ENCODE measurements at regions not wholly inside any gene's neighbourhood (a gene's known extent, or its start where the extent isn't known, plus 50 kb on each side); places are given as distances from the start of the nearest gene placed in this dataset.

DNA sequence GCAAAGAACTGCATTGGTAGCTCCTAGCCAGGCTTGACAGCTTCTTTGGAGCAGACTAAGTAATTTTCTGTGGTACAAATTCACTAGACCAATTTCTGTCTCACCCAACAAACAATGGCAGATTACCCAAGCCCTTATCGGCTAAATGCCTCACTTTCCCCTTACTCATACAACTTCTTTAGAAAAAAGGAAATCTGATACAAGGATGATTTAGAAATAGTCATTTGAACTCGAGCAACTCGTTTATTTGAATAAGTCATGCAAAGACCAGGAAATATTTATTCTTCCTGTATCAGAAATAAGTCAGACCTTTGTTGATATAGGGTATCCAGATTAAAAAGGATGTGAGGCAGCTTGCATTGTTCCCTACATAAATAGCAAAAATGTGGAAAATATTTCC, 170.4 kb upstream of the CDH6 start:
- POLR2A ChIA-PET, result interaction anchor here (0.9 to 1.0 kb wide), 2 partner anchors 12 to 100 kb away, joined by 3 read pairs; no protein-coding TSS in a partner anchor
- Histone ChIP-seq H3K9me3 (ENCODE audit: control insufficient read depth, insufficient read depth, low read length) (no peaks in the 10 kb centered on the region; the same call in 1 of the 2 replicates), H3K27ac (ENCODE audit: low read depth, low read length) (no peak overlapping the region), H3K27me3 (ENCODE audit: control insufficient read depth, insufficient read depth, low read length) (no peaks in the 10 kb centered on the region), H3K4me3 (ENCODE audit: low read depth, low read length) (no peak overlapping the region)
- peak; percentile 54 for DNase-seq (ENCODE audit: low read depth, low spot score)
- TF ChIP-seq, protein P1, sequence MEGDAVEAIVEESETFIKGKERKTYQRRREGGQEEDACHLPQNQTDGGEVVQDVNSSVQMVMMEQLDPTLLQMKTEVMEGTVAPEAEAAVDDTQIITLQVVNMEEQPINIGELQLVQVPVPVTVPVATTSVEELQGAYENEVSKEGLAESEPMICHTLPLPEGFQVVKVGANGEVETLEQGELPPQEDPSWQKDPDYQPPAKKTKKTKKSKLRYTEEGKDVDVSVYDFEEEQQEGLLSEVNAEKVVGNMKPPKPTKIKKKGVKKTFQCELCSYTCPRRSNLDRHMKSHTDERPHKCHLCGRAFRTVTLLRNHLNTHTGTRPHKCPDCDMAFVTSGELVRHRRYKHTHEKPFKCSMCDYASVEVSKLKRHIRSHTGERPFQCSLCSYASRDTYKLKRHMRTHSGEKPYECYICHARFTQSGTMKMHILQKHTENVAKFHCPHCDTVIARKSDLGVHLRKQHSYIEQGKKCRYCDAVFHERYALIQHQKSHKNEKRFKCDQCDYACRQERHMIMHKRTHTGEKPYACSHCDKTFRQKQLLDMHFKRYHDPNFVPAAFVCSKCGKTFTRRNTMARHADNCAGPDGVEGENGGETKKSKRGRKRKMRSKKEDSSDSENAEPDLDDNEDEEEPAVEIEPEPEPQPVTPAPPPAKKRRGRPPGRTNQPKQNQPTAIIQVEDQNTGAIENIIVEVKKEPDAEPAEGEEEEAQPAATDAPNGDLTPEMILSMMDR (IDR thresholded peaks at IDR 0.05; ENCODE audit: low read depth, low read length), result no peak
- CTCF ChIA-PET, result interaction anchor here (0.9 to 1.5 kb wide), 2 partner anchors 32 to 209 kb away, joined by 4 to 5 read pairs; no protein-coding TSS in a partner anchor

DNA sequence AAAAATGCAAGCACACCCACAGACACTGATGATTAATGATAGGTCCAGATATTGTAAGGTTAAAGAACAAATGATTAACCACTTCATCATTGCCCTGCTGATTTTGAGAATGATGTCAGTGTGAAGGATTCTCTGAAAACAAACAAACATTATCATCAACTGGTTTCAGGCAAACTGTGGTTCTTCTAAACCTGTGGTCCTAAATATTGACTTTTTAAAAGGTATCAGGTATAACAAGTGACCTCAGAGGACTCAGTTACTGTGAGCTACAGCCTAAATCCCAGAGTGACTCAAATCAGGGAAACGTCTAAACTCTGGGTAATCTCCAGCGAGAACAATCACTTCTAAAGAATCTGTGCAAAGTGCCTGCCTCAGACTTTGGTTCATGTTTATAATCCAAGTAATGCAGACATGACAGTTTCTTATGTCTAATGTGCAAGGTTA, 172.3 kb upstream of the CDH6 start:
- H3K27me3 ChIP-seq (ENCODE audit: control insufficient read depth, insufficient read depth, low read length), result no peaks in the 10 kb centered on the region
- no peak overlapping the region for H3K27ac ChIP-seq (ENCODE audit: low read depth, low read length)
- no peak overlapping the region for H3K4me3 ChIP-seq (ENCODE audit: low read depth, low read length)
- ChIA-PET POLR2A (interaction anchor here (0.5 kb wide), 1 partner anchor 172 kb away, joined by 3 read pairs; the partner anchor contains the start of gene CDH6), CTCF (interaction anchor here (0.6 kb wide), 1 partner anchor 39 kb away, joined by 3 read pairs; no protein-coding TSS in a partner anchor)
- TF ChIP-seq, protein P1 (IDR thresholded peaks at IDR 0.05; ENCODE audit: low read depth, low read length), result no peak
- DNase-seq (ENCODE audit: low read depth, low spot score), result peak; percentile 34
- H3K9me3 ChIP-seq (ENCODE audit: control insufficient read depth, insufficient read depth, low read length), result no peaks in the 10 kb centered on the region; the same call in 1 of the 2 replicates

DNA sequence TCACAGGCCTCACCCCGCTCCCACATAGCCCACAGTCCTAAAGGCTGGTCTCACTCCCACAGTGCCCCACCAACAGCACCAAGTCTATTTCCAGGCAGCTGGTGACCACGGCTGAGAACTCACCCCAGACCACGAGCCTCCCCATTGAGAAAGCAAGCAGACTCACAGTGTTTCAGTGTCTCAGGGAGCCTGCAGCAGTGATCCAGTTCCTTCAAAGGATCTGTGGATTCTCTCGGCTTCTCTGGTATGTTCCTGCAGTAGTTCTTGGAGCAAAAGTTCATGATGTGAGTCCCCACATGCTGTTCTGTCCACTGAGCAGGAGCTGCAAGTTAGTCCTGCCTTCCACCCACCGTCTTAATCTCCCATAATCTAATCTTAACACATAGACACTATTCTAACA, 185.3 kb upstream of the CDH6 start:
- H3K27ac ChIP-seq (ENCODE audit: low read depth, low read length), result no peak overlapping the region
- no peak overlapping the region for H3K4me3 ChIP-seq (ENCODE audit: low read depth, low read length)
- no peak for DNase-seq (ENCODE audit: low read depth, low spot score)
- POLR2A ChIA-PET, result no interaction called here
- no peaks in the 10 kb centered on the region for H3K9me3 ChIP-seq (ENCODE audit: control insufficient read depth, insufficient read depth, low read length)
- TF ChIP-seq, protein P1 (IDR thresholded peaks at IDR 0.05; ENCODE audit: low read depth, low read length), result no peak
- CTCF ChIA-PET, result interaction anchor here (1.4 kb wide), 1 partner anchor 13 kb away, joined by 3 read pairs; no protein-coding TSS in a partner anchor
- no peaks in the 10 kb centered on the region for H3K27me3 ChIP-seq (ENCODE audit: control insufficient read depth, insufficient read depth, low read length)

DNA sequence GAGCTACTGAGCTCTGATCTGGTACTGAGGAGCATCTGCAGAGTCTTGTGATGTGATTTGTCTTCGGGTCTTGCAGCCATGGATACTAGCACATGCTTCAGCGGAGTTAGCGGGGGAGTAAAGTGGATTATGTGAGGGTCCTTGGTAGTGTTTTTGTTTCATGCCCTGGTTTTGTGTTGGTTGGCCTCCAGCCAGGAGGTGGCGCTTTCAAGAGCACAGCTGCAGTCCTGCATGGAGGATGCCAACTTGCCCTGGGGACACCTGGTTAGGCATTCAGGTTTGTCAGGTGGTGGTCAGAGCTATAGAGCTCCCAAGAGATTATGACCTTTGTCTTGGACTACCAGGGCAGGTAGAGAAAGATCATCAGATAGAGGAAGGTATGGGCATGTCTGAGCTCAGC, 185.8 kb upstream of the CDH6 start:
- CTCF ChIA-PET, result interaction anchor here (1.4 kb wide), 1 partner anchor 12 kb away, joined by 3 read pairs; no protein-coding TSS in a partner anchor
- H3K4me3 ChIP-seq (ENCODE audit: low read depth, low read length), result no peak overlapping the region

DNA sequence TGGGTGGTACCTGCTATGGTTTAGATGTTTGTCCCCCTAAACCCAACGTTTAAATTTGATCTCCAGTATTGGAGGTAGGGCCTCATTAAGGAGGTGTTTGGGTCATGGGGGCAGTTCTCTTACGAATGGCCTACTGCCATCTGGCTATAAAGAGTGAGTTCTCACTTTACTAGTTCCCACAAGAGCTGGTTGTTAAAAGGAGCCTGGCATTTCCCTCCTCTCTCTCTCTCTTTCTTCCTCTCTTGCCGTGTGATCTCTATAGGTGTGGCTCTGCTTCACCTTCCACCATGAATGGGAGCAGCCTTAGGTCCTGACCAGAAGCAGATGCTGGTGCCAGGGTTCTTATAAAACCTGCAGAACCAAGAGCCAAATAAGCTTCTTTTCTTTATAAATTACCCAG, 193.2 kb upstream of the CDH6 start:
- Histone ChIP-seq H3K9me3 (ENCODE audit: control insufficient read depth, insufficient read depth, low read length) (no peaks in the 10 kb centered on the region), H3K27ac (ENCODE audit: low read depth, low read length) (no peak overlapping the region), H3K4me3 (ENCODE audit: low read depth, low read length) (no peak overlapping the region), H3K27me3 (ENCODE audit: control insufficient read depth, insufficient read depth, low read length) (no peaks in the 10 kb centered on the region)
- DNase-seq (ENCODE audit: low read depth, low spot score), result no peak
- ChIA-PET CTCF (no interaction called here), POLR2A (no interaction called here)
- TF ChIP-seq, protein P1 (IDR thresholded peaks at IDR 0.05; ENCODE audit: low read depth, low read length), result no peak

More for the DNA sequence above, 185.8 kb upstream of the CDH6 start:
- Histone ChIP-seq H3K27ac (ENCODE audit: low read depth, low read length) (no peak overlapping the region), H3K9me3 (ENCODE audit: control insufficient read depth, insufficient read depth, low read length) (no peaks in the 10 kb centered on the region), H3K27me3 (ENCODE audit: control insufficient read depth, insufficient read depth, low read length) (no peaks in the 10 kb centered on the region)
- POLR2A ChIA-PET, result no interaction called here
- no peak for DNase-seq (ENCODE audit: low read depth, low spot score)
- TF ChIP-seq, protein P1 (IDR thresholded peaks at IDR 0.05; ENCODE audit: low read depth, low read length), result no peak
